Pancreas (tissue), 10 donors: ENCODE measurements at regions not wholly inside any gene's neighbourhood (a gene's known extent, or its start where the extent isn't known, plus 50 kb on each side); places are given as distances from the start of the nearest gene placed in this dataset.
"Not testable (repeated sequence)": the region's sequence is repeated elsewhere in the genome, so short reads cannot be mapped to it uniquely, and the experiment has no call there.

Experiments
- ATAC-seq, 4 donors: fragments of 200-7000 bp; cut with Tn5 transposase; one replicate each; pipeline versions ENCODE4 v1.8.0 to v1.9.1; 2020; ENCODE audit warnings: mild to moderate bottlenecking in 4 of 4, moderate library complexity in 4 of 4
- DNase-seq, 6 donors: peaks; one replicate each; pipeline ENCODE4 v3.0.0-alpha.2; 2020
- FAIRE-seq: peaks from 2 replicates; lab custom pipeline; 2012; peaks lifted over from hg19 to GRCh38; lab: Jason Lieb, UNC
- H3K27ac ChIP-seq, 4 donors: fragments of 200-600 bp; sonication (generic); 1 replicate in 3 of 4; 2 replicates in 1 of 4; pipeline versions ENCODE4 v1.5.0 to v1.8.0; 2020
- H3K27me3 ChIP-seq, 4 donors: fragments of 200-600 bp; one replicate each; pipeline ENCODE4 v1.8.0; 2021
- H3K36me3 ChIP-seq, 3 donors: fragments of 200-600 bp; sonication (generic) in 1 of 3; one replicate each; pipeline versions ENCODE4 v1.5.0 to v1.8.0; 2020 to 2021
- H3K4me1 ChIP-seq, 3 donors: fragments of 200-600 bp; one replicate each; pipeline ENCODE4 v1.8.0; 2021
- H3K4me3 ChIP-seq, 4 donors: fragments of 200-600 bp; sonication (generic) in 2 of 4; one replicate each; pipeline versions ENCODE4 v1.5.0 to v1.8.0; 2020 to 2021
- H3K9me3 ChIP-seq, 4 donors: fragments of 200-600 bp; one replicate each; pipeline ENCODE4 v1.8.0; 2021
- CTCF ChIP-seq, 4 donors: fragments of 200-600 bp; sonication (generic) in 3 of 4; IDR thresholded peaks; one replicate each; pipeline versions ENCODE4 v1.5.0 to v1.8.0; 2021; ENCODE audit warnings: antibody characterized with exemption in 4 of 4
- WGBS, 2 donors: extraction: QIAGEN DNeasy Blood & Tissue Kit; methylation state at CpG; one replicate each; pipeline ENCODE4 v1.1.7; 2013; 5-methylcytosine and 5-hydroxymethylcytosine counted together
- intact Hi-C, 3 donors: fragments of 100-400 bp; cut with DNase I; formaldehyde crosslinking; loops; one replicate each; pipeline versions ENCODE4 v1.11.1 to v1.14.2; 2022
- donor health status: healthy with polysubstance abuse.
- donor health status: DM: no; HTN: no; CAD: no; lungs with moderate emphysema.
- donor health status: DM: no; HTN: no; CAD: no.
- donor health status: control.
- donor health status: control.
- donor health status: Bipolar disorder and iron deficiency.
- donor health status: DM: yes; HTN: yes; CAD: no.
- donor health status: DM: no; HTN: no; CAD: no.
- donor health status: DM: no; HTN: no; CAD: no.
- donor health status: DM: yes; HTN: yes; CAD: no.

GRCh38 chr5:99177796-99178195 is 249.0 kb upstream of the CHD1 start:
- DNase-seq: no peak
- Histone ChIP-seq H3K9me3 (no peaks in the 10 kb centered on the region), H3K36me3 (no peaks in the 10 kb centered on the region), H3K4me3 (no peak overlapping the region), H3K27me3 (no peaks in the 10 kb centered on the region), H3K27ac (no peak overlapping the region), H3K4me1 (no peaks in the 10 kb centered on the region)
- 71 to 80% methylated on average over 2 of the region's 2 CpGs for WGBS, 2 donors
- TF ChIP-seq CTCF (IDR thresholded peaks at IDR 0.05): no peak
- no peak for ATAC-seq
- intact Hi-C loops: no loop called here
- FAIRE-seq: no peak

GRCh38 chr5:99176186-99176585 is 247.4 kb upstream of the CHD1 start:
- ATAC-seq (no peak), FAIRE-seq (no peak), DNase-seq (no peak)
- whole genome bisulfite sequencing, 2 donors: 26 to 57% methylated on average over 1 of the region's 1 CpG
- Histone ChIP-seq H3K4me1 (no peaks in the 10 kb centered on the region), H3K4me3 (no peak overlapping the region), H3K9me3 (no peaks in the 10 kb centered on the region), H3K27me3 (no peaks in the 10 kb centered on the region), H3K27ac (no peak overlapping the region), H3K36me3 (no peaks in the 10 kb centered on the region)
- intact Hi-C loops: no loop called here
- TF ChIP-seq CTCF (IDR thresholded peaks at IDR 0.05): no peak

GRCh38 chr5:99169309-99169708 is 240.5 kb upstream of the CHD1 start:
- no peaks in the 10 kb centered on the region for H3K36me3 ChIP-seq
- no peak for FAIRE-seq
- H3K4me1 ChIP-seq: no peaks in the 10 kb centered on the region
- no peak overlapping the region for H3K4me3 ChIP-seq
- intact Hi-C loops: no loop called here
- no peak for DNase-seq
- 43 to 46% methylated on average over 3 of the region's 3 CpGs for WGBS, 2 donors
- no peak overlapping the region for H3K27ac ChIP-seq
- ATAC-seq: no peak
- H3K9me3 ChIP-seq: no peaks in the 10 kb centered on the region
- H3K27me3 ChIP-seq: no peaks in the 10 kb centered on the region
- no peak for TF ChIP-seq CTCF (IDR thresholded peaks at IDR 0.05)

GRCh38 chr5:99161538-99161937 is 232.7 kb upstream of the CHD1 start:
- H3K4me3 ChIP-seq, H3K27ac ChIP-seq, intact Hi-C loops, H3K9me3 ChIP-seq, H3K27me3 ChIP-seq, H3K4me1 ChIP-seq, ATAC-seq, DNase-seq, FAIRE-seq, H3K36me3 ChIP-seq: not testable (repeated sequence)
- WGBS, 2 donors: 90 to 93% methylated on average over 4 of the region's 4 CpGs

- DNase-seq: no peak
- WGBS, 2 donors: 73 to 81% methylated on average over 1 of the region's 1 CpG
- Histone ChIP-seq H3K36me3 (no peaks in the 10 kb centered on the region), H3K27ac (no peak overlapping the region), H3K4me1 (no peaks in the 10 kb centered on the region), H3K9me3 (no peaks in the 10 kb centered on the region), H3K4me3 (no peak overlapping the region), H3K27me3 (no peaks in the 10 kb centered on the region)
- intact Hi-C loops: no loop called here
- TF ChIP-seq CTCF (IDR thresholded peaks at IDR 0.05): no peak
- no peak for FAIRE-seq
- ATAC-seq: no peak
Observed at GRCh38 chr5:99156688-99157087, 227.9 kb upstream of the CHD1 start.

- DNase-seq, H3K36me3 ChIP-seq, H3K27ac ChIP-seq, H3K4me1 ChIP-seq, FAIRE-seq, ATAC-seq, H3K9me3 ChIP-seq, H3K4me3 ChIP-seq, intact Hi-C loops, H3K27me3 ChIP-seq: not testable (repeated sequence)
- 52 to 65% methylated on average over 1 of the region's 1 CpG for WGBS, 2 donors
Observed at GRCh38 chr5:99143283-99143795, 214.5 kb upstream of the CHD1 start.
